NCI-H1092 treated with DMSO at 0.1 percent for 48 hours (cell line): ENCODE measurements at regions not wholly inside any gene's neighbourhood (a gene's known extent, or its start where the extent isn't known, plus 50 kb on each side); places are given as distances from the start of the nearest gene placed in this dataset.
A peak's percentile ranks its signal among the peaks of the same experiment; 100 is the strongest.
"Not testable (repeated sequence)": the region's sequence is repeated elsewhere in the genome, so short reads cannot be mapped to it uniquely, and the experiment has no call there.

Source experiments
- DNase-seq: peaks from one replicate; lab custom pipeline; 2025; lab: John Stamatoyannopoulos, UW

GRCh38 chr4:19514276-19515070 lies 737.2 kb upstream of the SLIT2 start:
- no peak for DNase-seq

GRCh38 chr4:19512086-19512485 lies 739.6 kb upstream of the SLIT2 start:
- no peak for DNase-seq

- no peak for DNase-seq
Observed at GRCh38 chr4:19510993-19511392, 740.7 kb upstream of the SLIT2 start.

GRCh38 chr4:19508442-19508841 lies 743.3 kb upstream of the SLIT2 start:
- no peak for DNase-seq

- DNase-seq: no peak
Observed at GRCh38 chr4:19497705-19498104, 754.0 kb upstream of the SLIT2 start.

- no peak for DNase-seq
Observed at GRCh38 chr4:19496756-19497155, 754.9 kb upstream of the SLIT2 start.

- DNase-seq: no peak
Observed at GRCh38 chr4:19494961-19495360, 756.7 kb upstream of the SLIT2 start.

GRCh38 chr4:19492606-19493005 lies 759.1 kb upstream of the SLIT2 start:
- DNase-seq: no peak

- peak; percentile 15 for DNase-seq
Observed at GRCh38 chr4:19486400-19486799, 765.3 kb upstream of the SLIT2 start.

GRCh38 chr4:19478791-19479190 lies 772.9 kb upstream of the SLIT2 start:
- no peak for DNase-seq

GRCh38 chr4:19473569-19473968 lies 778.1 kb upstream of the SLIT2 start:
- DNase-seq: no peak

GRCh38 chr4:19472666-19473065 lies 779.0 kb upstream of the SLIT2 start:
- no peak for DNase-seq

GRCh38 chr4:19470001-19470400 lies 781.7 kb upstream of the SLIT2 start:
- DNase-seq: not testable (repeated sequence)

- DNase-seq: no peak
Observed at GRCh38 chr4:19462117-19462516, 789.6 kb upstream of the SLIT2 start.

GRCh38 chr4:19455850-19456602 lies 795.7 kb upstream of the SLIT2 start:
- DNase-seq: no peak

GRCh38 chr4:19455196-19455595 lies 796.5 kb upstream of the SLIT2 start:
- no peak for DNase-seq

GRCh38 chr4:19438233-19438632 lies 813.5 kb upstream of the SLIT2 start:
- DNase-seq: no peak

- no peak for DNase-seq
Observed at GRCh38 chr4:19437008-19437407, 814.7 kb upstream of the SLIT2 start.

GRCh38 chr4:19429684-19430083 lies 822.0 kb upstream of the SLIT2 start:
- no peak for DNase-seq

- no peak for DNase-seq
Observed at GRCh38 chr4:19425146-19425545, 826.6 kb upstream of the SLIT2 start.

- DNase-seq: no peak
Observed at GRCh38 chr4:19417256-19417655, 834.4 kb upstream of the SLIT2 start.

- DNase-seq: no peak
Observed at GRCh38 chr4:19416146-19416545, 835.6 kb upstream of the SLIT2 start.

GRCh38 chr4:19408490-19408889 lies 843.2 kb upstream of the SLIT2 start:
- no peak for DNase-seq
